VCaP (cell line): ENCODE measurements at regions not wholly inside any gene's neighbourhood (a gene's known extent, or its start where the extent isn't known, plus 50 kb on each side); places are given as distances from the start of the nearest gene placed in this dataset.

Experiments used
- H3K27ac ChIP-seq: fragments of 450-650 bp; 2 replicates; pipeline ENCODE4 v1.5.1; 2017
- TF ChIP-seq, protein P1 (sequence below): fragments of 450-650 bp; conservative IDR thresholded peaks from 2 replicates; pipeline ENCODE4 v1.5.1; 2017; ENCODE audit warnings: mild to moderate bottlenecking, moderate library complexity

DNA sequence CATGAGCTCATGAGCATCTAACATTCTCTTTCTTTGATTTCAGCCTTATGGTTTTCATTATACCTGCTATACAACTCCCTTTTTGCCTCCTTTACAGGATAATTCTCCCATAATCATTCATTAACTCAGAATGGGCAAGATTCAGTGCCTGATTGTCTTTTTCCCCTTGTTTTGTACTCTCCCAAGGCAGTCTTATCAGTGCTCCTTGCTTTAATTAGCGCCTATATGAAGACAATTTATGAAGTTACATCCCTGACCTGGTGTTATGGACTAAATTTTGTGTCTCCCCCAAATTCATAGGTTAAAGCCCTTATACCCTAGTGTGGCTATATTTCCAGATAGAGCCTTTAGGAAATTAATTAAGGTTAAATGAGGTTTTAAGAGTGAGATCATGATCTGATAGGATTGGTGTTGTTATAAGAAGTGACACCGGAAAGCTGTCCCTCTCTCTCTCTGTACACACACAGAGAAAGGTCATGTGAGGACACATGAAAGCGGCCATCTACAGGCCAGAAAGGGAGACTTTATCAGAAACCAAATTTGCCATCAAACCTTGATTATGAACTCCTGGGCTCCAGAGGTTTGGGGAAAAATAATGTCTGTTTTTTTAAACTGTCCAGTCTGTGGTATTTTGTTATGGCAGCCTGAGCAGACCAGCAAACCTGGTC lies 185.8 kb upstream of the CHODL start:
- TF ChIP-seq, protein P1, sequence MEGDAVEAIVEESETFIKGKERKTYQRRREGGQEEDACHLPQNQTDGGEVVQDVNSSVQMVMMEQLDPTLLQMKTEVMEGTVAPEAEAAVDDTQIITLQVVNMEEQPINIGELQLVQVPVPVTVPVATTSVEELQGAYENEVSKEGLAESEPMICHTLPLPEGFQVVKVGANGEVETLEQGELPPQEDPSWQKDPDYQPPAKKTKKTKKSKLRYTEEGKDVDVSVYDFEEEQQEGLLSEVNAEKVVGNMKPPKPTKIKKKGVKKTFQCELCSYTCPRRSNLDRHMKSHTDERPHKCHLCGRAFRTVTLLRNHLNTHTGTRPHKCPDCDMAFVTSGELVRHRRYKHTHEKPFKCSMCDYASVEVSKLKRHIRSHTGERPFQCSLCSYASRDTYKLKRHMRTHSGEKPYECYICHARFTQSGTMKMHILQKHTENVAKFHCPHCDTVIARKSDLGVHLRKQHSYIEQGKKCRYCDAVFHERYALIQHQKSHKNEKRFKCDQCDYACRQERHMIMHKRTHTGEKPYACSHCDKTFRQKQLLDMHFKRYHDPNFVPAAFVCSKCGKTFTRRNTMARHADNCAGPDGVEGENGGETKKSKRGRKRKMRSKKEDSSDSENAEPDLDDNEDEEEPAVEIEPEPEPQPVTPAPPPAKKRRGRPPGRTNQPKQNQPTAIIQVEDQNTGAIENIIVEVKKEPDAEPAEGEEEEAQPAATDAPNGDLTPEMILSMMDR: no peak; the same call in 1 of the 2 replicates
- H3K27ac ChIP-seq: no peak overlapping the region

DNA sequence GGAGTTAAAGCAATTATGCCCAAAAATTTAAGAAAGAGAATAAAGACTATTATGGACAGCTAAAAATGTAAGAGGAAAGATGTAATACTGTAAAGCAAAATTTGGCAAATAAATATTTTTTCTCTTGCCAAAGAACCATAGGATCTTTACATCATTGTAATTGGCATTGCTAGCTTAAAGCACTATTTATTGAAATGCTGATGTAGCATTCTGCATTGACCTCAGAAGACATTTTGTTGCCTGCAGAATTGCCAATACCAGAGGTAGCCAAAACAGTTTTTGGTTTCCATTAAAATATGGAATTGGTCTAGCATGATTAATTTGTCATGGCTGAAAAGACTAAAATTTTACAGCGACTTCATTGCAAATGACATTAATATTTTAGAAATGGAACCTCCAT lies 191.5 kb upstream of the CHODL start:
- TF ChIP-seq, protein P1: no peak
- no peak overlapping the region for H3K27ac ChIP-seq

DNA sequence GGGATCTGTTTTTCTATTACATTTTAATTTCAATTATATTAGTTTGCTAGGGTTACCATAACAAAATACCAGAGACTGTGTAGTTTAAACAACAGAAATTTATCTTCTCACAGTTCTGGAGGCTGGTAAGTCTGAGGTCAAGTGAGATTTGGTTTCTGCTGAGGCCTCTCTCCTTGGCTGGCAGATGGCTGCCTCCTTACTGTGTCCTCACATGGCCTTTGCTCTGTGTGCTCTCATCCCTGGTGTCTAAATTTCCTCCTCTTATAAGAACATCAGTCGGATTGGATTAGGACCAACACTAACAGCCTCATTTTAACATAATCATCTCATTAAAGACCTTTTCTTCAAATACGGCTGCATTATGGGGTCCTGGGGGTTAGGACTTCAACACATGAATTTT lies 195.2 kb upstream of the CHODL start:
- no peak overlapping the region for H3K27ac ChIP-seq
- TF ChIP-seq, protein P1: no peak

DNA sequence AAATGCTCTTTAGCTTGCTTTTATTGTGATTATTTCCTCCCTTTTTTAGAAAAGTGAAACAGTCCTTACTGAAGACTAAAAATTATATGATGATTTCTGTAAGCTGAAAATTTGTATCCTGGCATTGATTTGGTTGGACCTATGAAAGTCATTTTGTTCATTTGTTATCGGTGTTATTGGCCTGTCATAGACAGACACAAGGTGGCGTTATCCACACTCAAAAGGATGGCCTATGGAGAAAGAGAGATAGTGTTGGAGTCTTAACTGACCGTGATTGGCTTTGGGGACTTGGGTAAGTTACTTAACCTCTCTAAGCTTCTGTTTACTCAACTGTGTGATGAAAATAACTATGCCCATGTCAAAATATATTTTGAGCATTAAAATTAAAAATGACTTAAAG lies 203.6 kb upstream of the CHODL start:
- TF ChIP-seq, protein P1: peak; percentile 98
- no peak overlapping the region for H3K27ac ChIP-seq

DNA sequence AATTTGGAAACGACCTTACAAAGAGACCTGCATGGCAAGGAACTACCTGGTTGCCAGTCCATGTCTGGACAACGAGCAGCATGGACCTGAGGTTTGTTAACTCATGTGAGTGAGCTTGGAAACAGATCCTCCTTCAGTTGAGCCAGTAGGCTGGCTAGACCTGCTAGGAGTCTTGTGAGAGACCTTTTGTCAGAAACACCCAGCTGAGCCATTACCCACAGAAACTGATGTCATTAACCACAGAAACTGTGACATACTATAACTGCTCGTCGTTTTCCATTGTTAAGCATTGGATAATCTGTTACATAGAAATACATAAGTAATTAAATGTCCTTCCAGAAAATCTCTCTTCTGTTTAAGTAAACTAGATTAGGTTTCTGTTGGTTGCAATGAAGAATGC lies 211.1 kb upstream of the C21orf91 start:
- H3K27ac ChIP-seq: no peak overlapping the region
- TF ChIP-seq, protein P1: no peak

DNA sequence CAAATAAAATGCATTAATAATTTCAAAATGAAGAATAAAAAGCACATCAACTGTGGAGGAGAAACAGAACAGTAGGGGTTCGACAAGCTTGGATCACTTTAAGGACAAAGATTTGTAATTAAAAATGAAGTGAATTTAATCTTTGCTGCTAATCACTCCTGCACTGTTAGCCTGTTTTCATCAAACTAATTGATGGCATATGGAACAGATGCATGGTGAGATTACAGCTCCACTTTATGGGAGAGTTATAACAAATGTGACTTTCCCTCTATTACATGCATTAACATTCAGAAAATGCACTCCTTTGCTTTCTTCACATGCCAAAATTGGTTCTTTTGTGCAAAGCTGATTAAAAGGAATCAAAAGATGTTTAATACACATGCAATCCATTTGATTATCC lies 207.2 kb upstream of the C21orf91 start:
- H3K27ac ChIP-seq: no peak overlapping the region
- TF ChIP-seq, protein P1: no peak

DNA sequence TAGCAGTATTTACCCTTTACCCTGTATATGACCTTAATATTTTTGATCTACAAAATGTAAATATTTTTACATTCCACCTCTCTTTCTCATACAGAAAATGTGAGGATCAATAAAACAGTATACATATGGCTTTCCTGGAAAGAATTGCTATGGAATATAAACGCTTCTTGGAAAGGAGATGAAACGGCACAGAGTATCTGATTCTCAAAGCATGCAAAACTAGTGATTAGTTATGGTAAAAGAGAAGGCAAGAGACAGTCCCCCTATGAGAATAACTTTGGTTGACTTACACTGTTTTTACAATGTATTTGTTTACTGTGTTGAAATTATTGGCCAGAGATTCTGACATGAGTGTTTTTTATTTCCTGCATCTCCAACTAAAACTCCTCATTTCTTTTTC lies 204.6 kb upstream of the C21orf91 start:
- no peak overlapping the region for H3K27ac ChIP-seq
- TF ChIP-seq, protein P1: no peak
